Erythroblast (primary cell): ENCODE measurements at regions not wholly inside any gene's neighbourhood (a gene's known extent, or its start where the extent isn't known, plus 50 kb on each side); places are given as distances from the start of the nearest gene placed in this dataset.

Source experiments
- DNase-seq, 2 experiments: peaks; one replicate each; lab custom pipeline; 2025; lab: John Stamatoyannopoulos, UW
- GATA1 ChIP-seq: IDR thresholded peaks from 2 replicates; pipeline ENCODE4 v1.6.1; 2011; ENCODE audit warnings: low read depth, mild to moderate bottlenecking, control low read depth, low read length, moderate library complexity
- POLR2A ChIP-seq: IDR thresholded peaks from 2 replicates; pipeline ENCODE4 v1.6.1; 2011; ENCODE audit warnings: mild to moderate bottlenecking, low read length

DNA sequence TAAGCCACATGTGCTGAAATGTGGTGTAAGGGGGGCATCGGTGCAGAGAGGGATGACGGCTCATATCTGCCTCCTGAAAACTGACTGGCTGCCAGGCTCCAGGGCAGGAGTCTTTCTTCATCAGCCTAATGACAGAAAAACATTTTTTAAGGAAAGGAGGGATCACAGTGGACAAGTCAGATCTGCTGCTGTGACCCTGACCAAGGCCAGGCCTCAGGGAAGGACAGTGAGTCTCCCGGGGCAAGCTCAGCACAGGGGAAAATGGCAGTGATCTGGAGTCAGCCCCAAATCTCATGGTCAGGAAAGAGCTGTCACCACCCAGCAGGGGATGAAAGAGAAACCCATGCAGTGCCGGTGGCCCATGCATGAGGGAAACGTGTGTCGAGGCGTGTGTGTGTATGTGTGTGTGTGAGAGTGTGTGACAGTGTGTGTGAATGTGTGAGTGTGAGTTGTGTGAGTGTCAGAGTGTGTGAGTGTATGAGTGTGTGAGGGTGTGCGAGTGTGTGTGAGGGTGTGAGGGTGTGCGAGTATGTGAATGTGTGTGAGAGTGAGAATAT lies 134.5 kb downstream of the INHBB start:
- DNase-seq: no peak
- no peak for TF ChIP-seq GATA1
- no peak for TF ChIP-seq POLR2A

DNA sequence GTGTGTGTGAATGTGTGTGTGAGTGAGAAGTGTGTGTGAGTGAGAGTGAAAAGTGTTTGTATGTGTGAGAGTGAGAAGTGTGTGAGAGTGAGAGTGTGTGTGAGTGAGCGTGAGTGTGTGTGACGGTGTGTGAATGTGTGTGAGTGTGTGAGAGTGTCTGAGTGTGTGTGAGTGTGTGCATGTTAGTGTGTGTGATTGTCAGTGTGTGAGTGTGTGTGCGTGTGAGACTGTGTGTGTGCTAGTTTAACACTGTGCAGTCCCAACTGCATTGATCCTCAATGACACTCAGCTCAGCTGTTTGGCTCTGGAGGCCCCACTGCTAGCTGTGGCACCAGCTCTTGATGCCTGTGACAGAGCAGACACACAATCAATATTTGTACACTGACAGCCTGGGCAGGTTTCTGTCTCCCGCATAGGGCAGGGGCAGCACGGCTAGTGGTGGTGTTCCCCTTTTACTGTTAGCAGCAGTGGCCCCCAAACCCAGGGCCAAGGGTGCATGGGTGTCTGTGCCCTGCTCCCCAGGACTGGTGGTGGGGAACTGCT lies 135.0 kb downstream of the INHBB start:
- TF ChIP-seq GATA1: no peak
- no peak for TF ChIP-seq POLR2A
- DNase-seq: no peak

DNA sequence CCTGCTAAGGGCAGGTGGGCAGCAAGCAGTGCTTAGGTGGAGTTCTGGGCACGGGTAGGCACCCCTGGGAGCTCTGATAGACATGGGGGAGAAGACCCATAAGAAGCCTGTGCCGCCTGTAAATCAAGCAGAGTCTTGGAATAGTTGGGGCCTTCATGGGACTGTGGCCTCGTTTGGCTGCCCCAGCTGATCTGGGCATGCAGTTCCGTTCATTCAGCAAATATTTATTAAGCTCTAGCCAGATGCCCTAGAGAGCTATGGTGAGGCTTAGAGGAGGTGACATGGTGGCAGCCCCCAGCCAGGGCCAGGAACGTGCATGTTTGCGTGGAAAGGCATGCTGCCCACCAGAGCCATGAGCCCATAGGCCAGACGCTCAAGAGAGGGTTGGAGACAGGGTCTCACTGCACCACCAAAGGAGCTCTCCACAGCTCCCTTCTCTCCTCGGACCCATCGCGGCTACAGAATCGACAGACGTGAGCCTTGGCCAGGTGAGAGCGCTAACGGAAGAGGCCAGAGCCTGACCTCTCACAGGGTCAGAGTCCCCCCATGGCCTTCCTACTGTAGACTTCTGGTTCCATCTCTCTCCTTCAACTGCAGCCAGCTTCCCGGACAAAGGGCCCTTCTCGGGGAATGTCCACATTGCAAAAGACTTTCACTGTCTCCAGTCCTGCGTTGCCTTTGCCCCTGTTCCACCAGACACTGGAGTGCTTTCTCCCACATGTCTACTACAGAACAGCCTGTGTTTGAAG lies 135.7 kb downstream of the INHBB start:
- DNase-seq: no peak
- TF ChIP-seq POLR2A (no peak), GATA1 (no peak)

DNA sequence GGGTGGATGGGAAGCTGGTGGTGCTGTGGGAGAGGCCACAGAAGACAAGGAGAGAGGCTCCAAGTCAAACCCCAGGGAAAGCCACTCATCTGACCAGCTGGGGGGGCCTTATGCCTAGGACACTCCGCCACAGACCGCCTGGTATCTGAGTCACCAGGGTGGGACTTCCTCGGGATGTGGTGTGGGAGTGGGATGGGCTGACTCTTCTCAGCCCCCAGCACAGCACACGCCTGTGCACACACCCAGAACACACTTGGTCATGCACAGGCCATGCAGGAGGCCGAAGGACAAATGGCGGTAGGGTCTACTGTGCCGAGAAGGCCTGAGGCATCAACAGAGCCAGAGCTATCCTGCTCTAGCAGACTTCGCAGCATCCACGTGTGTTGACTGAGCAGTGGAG lies 136.4 kb downstream of the INHBB start:
- DNase-seq: no peak
- no peak for TF ChIP-seq POLR2A
- TF ChIP-seq GATA1: no peak

DNA sequence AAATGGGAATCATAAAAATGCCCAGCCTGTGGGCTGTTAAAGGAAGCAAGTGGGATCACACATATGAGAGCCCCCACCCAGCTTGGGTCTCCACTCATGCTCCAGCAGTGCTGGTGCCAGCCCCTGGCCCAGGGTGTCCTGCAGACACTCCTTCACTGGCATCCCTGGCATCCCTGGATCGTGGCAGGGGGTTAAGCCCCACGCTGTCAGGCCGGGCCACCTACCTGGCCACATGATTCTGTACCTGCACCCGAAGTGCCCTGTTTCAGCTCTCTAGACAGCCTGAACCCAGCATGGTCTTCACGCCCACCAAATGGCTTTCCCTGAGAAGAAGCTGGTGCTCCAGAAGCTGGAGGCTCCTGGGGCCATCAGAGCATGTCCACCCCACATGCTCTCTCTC lies 137.4 kb downstream of the INHBB start:
- no peak for TF ChIP-seq GATA1
- TF ChIP-seq POLR2A: no peak
- DNase-seq: no peak

DNA sequence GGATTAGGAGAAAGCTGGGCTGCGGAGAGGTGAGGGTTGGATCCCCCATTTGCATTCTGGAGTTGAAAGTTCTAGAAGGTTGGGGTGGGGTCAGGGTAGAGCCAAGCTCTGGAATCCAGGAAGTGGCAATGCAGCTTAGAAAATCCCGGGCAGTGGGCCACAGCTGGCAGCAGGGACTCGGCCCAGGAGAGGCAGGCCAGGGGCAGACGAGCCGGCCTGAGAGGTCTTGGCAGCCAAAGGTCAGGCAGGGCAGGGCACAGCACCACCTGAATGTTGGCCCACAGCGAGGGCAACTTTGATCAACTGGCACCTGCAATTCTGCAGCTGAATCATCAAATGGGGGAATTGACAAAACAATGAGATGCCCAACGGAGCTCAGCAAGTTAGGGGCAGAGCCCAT lies 139.2 kb downstream of the INHBB start:
- no peak for DNase-seq
- no peak for TF ChIP-seq GATA1

DNA sequence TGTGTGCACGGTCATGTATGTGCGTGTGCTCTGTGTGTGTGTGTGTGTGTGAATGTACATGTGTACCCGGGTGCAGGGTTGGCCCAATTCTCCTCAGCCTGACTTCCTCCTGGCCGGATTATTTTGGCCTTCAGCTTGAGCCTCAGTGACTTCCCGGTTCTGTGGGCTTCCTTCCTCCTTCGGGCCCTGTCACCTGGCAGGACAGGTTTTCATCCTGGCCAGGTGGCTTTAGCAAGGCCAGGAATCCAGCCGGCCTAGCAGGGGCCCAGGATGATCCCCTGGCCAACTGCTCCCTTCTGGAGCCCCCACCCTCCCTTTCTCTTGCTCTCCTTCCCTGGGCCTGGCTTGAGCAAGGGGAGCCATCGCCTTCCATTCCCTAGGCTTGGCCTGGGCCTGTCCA lies 140.5 kb downstream of the INHBB start:
- TF ChIP-seq GATA1 (no peak), POLR2A (no peak)
- DNase-seq: no peak

DNA sequence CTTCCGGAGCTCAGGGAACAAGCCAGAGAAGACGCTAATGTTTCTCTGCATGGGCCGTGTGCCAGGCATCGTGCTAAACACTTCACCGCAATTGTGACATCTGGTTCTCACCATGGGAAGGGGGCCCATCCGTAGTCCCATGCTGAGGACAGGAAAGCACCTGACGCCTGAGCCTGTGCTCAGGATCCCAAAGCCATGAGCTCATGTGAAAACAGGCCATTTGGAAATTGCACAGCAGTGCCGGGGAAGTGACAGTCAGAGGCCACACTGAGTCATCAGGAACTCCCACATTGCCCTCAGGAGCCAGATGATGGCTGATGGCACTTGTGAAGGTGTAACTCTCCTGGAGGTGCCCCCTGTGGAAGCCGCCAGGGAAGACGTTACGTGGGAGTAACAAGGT lies 141.0 kb downstream of the INHBB start:
- TF ChIP-seq GATA1 (no peak), POLR2A (no peak)
- DNase-seq: no peak

DNA sequence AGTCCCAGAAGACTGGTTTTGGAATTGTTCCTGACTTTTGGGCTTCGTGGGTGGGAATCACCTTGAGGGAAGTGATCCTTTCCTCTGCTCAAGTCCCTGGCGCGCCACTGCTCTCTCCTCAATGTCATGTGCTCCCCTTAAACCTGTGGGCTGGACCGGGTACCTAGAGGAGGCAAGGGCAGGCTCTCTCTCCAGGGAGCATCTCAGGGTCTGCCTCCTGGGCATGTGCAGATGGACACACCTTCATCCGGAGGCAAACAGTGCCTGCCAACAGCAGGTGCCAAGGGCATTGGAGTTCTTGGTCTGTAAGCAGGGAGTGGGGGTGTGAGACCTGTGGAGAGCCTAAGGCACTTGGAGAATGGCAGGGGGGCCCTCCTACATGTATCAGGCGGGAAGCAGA lies 142.6 kb downstream of the INHBB start:
- TF ChIP-seq POLR2A (no peak), GATA1 (no peak)
- DNase-seq: no peak

DNA sequence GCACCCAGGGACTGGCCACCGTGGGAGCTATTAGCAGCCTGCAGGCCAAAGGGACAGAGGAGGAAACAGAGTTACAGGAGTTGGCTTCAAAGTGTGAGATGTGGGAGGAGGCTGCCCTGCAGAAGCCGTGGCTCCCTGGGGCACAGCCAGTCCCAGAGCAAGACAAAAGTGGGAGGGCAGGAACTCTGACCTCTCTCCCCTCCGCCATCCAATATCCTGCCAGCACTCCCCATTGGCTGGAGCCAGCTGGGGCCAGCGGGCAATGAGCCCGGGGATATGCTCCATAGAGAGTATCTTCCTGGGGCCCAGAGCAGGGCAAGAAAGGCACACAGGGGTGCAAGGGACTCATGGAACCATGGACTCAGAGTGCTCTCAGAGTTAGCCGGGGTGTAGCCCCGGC lies 143.1 kb downstream of the INHBB start:
- TF ChIP-seq POLR2A: no peak
- TF ChIP-seq GATA1: no peak
- DNase-seq: no peak

DNA sequence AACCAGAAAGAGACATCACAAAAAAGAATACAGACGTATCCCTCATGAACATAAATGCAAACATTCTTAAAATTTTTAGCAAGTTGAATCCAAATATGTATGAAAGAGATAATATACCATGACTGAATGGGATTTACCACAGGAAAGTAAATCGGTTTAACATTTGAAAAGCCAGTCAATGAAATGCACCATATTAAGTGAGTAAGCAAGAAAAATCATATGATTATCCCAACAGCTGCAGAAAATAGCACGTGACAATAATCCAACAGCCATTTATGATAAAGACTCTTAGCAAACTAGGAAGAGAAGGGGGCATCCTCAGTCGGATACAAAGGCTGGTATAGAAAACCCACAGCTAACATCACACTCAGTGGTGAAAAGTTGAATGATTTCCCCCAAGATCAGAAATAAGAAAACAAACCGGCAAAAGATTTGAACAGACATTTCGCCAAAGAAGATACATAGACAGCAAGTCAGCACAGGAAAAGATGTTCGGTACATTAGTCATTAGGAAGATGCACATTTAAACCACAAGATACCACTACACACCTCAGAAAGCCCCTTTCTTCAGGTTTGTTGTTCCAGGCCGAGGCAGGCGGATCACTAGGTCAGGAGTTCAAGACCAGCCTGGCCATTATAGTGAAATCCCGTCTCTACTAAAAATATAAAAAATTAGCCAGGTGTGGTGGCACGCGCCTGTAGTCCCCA lies 144.3 kb downstream of the INHBB start:
- TF ChIP-seq POLR2A (no peak), GATA1 (no peak)
- no peak for DNase-seq

DNA sequence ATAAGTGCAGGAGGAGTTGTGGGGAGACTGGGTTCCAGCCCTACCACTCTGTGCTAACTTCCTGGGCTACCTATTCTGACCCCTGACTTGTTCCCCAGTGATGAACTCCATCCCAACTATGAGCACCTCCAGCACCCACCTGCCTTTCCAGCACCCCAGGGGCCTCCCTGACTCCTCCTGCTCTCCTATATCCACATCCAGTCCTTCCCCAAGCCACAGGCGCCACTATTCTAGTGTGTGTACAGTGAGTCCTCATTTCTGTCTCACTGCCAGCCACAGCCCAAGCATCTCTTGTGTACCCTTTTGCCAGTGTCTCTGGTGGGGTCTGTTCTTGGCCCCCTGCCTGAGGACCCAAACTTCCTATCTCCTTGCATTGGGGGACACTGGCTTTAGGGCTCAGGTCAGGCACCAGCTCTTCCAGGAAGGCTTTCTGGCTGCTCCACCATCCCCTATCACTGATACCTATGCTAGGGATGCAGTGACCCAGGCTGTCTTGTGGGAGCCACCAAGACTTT lies 145.2 kb downstream of the INHBB start:
- DNase-seq: no peak
- TF ChIP-seq POLR2A (no peak), GATA1 (no peak)

DNA sequence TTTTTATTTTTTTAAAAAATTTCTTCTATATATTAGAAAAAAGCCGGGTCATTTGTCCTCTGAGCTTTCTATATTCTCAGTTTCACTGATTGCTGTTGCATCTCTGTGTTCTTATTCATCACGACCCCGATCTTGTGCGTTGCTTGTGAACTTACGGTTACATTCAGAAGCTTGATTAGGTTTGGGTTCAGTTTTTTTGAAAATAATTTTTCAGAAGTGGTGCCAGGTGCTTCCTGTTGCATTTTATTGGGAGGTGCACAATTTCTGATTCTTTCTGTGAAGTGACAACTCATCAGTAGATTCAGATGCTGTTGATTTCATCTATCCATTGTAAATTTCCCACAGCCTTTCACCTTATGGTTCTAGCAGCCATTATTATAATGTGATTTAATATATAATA lies 147.3 kb downstream of the INHBB start:
- TF ChIP-seq POLR2A: no peak
- no peak for TF ChIP-seq GATA1
- DNase-seq: no peak

DNA sequence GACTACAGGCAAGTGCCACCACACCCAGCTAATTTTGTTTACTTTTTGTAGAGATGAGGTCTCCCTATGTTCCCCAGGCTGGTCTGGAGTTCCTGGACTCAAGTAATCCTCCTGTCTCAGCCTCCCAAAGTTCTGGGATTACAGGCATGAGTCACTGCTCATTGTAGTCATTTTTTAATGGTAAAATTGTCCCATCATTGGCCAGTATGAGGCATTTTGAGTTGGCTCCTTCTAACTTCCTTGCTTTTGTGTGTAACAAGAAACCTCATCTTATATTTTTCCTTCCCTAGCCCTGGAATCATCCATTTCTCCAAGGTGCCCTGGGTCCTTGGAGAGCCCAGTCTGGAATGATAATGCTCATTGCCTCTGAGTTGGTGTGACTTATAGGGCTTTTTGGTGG lies 148.5 kb downstream of the INHBB start:
- TF ChIP-seq GATA1 (no peak), POLR2A (no peak)
- DNase-seq: no peak
